ENCODE measurements at regions not wholly inside any gene's neighbourhood (a gene's known extent, or its start where the extent isn't known, plus 50 kb on each side); places are given as distances from the start of the nearest gene placed in this dataset.
"Not testable (repeated sequence)": the region's sequence is repeated elsewhere in the genome, so short reads cannot be mapped to it uniquely, and the experiment has no call there.

DNA sequence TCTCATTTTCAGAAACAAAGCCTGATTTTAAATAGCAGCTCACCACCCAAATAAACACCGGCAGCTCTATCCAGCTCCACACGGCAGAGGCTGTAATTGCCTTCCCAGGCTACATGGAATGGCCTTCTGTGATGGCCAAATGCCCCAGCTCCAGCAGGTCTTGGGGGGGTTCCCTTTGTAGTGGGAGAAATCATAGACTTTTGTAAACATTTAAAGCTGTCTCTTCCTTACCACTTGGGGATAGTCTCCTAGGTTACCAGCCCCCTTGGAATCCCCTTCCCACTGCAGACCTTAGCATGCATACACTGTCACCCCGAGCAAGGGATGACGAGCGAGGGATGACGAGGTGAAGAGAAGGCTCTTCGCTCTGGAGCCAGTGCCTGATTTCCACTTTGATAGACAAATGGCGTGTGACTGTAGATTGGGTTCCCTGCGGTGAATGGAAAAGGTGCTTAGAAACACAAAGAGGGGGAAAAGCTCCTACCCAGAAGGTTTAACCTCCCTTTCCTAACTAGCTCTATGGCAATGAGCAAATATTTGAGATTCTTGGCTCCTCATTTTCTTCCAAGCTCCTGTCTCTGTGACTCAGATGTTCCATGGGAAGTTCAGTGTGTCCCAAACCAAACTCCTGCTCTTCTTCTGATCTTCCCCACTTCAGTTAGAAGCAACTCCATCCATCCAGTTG lies 108.0 kb upstream of the CADM1 start:
- DNase-seq: peak; percentile 84

DNA sequence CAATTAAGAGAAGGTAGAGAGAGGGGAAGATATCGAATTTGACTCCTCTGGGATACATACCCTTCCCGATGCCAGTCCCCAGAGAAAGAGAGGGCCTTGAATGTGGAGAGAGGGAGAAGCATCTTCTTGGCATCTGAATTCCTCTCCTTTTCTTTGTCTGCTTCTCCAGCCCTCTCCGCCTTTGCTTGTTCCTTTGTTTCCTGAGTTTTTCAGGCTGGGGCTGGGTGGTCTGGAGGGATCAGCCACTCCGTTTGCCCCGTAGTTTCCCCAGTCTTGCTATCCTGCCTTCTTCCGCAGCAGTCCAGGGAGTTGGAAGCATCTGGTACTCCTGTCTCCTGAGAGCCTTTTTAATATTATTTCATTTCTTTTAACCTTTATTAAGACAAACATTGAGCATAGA lies 107.1 kb upstream of the CADM1 start:
- no peak for DNase-seq

DNA sequence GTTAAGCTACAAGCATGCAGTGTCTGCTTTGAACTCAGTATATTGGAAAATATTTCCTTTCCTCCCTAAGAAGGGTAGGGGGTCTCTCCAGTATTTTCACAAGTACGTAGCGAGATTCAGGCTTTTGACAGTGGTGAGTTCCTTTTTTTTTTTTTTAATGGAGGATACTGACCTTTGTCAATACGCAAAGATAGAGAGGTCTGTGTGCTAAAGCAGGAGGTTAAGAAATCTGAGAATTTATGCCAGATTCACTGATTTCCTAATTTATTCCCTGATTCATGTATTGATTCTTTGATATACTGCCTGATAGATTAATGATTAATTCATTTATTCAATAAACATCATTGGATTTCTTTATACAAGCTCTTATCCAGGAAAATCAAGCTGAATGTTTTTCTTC lies 106.7 kb upstream of the CADM1 start:
- DNase-seq: no peak

DNA sequence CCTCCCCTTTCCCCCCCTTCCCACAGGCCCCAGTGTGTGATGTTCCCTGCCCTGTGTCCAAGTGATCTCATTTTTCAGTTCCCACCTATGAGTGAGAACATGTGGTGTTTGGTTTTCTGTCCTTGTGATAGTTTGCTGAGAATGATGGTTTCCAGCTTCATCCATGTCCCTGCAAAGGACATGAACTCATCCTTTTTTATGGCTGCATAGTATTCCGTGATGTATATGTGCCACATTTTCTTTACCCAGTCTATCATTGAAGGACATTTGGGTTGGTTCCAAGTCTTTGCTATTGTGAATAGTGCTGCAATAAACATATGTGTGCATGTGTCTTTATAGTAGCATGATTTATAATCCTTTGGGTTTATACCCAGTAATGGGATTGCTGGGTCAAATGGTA lies 106.0 kb upstream of the CADM1 start:
- DNase-seq: not testable (repeated sequence)

DNA sequence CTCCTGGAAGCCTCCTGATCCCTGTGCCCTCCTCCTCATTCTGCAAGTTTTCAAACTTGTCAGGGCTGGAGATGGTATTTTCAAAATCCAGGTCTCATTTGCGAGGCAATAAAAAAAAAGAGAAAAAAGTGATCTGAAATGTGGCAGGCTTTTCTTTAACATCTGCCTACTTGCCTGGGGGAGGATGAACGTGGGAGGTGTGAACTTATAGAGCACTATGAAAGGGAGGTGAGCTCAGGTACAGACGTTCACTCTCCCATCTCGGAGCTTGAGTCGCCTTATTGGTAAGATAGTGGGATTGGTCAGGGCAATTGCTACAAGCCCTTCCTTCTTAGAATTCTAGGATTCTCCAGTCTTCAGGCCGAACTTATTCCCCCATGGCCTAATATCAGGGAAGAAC lies 104.8 kb upstream of the CADM1 start:
- no peak for DNase-seq

DNA sequence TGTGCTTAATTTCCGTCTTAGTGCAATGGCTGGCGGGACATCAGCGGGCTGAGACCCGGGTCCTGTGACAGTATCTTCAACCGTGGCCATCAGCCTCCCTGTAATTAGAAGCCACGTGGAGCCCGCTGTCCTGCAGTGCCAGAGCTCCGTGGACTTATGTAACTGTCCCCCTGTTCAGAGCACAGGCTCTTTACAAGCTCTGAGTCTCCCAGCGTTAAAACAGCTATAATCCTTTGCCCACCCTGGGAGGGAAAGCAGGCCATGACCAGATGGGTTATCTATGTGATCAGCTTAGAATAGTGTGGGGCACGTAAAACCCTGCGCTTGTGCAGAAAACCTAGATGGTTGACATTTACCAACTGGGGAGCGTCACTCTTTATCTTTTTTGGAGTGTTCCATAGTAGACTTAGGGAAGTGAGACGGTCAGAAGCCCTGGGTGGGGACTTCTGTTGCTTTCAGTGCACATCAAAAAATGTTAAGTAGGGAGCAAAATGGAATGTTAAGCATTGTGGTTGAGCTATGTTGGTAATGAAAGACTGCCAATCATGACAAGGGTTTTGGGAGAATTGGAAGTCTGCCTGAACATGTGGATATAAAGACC lies 103.5 kb upstream of the CADM1 start:
- peak; percentile 89 for DNase-seq

DNA sequence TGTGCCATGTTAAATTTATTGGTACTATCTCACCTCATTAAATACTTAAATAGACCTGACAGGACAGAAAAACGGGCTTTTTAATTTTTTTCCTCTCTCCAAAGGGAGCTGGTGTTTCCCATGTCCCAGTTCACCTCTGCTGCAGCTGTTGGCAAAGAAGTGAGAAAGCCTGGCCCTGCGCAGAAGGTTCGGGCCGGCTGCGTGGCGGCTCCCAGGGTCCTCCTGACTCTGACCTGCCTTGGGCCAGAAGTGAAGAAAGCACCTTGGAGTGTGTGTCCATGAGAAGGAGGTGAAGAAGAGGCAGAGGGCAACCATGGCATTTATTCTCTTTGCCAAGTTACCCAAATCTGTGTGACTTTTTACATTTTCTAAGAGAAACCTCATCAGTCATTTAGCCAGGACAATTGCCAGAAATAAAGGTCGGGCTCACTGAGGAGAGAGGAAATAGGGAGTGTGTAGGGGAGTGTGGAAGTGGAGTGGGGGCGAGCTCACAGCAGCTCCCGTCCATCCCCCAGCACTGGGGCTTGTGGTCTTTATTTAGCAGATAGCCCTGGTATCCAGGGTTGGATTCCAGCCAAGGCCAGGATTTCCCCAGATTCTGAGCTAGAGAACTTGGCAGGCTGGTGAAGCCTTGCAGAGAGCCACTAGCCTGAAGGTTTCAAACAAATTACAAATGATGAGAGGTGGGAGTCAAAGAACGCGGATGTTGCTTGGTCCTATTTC lies 102.4 kb upstream of the CADM1 start:
- peak; percentile 87 for DNase-seq

DNA sequence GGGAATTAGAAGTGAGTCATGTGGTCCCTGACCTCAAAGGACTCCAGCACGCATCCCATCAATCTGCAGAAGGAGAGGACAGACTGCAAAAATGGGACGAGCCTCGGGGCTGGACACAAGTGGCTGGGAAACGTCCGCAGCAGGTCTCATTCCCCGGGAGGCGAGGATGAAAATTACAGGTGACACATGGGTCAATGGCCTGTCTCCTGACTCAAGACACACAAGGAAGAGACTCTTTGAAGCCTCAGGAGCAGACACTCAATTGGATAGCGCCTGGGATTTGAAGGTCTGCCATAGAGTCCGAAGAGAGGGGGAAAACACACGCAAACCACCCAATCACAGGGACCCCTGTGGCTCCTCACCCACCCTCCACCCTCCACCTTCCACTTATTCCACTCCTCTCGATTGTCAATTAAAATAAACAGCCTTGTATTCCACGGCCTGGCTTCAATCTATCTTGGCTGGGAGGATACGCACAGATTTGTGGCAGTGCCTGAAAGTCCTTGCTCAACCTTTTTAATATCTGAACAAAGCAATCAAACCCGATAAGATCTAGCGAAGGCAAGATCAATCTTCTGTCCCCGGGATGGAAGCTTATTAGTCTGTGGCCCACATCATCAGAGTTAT lies 101.8 kb upstream of the CADM1 start:
- no peak for DNase-seq

DNA sequence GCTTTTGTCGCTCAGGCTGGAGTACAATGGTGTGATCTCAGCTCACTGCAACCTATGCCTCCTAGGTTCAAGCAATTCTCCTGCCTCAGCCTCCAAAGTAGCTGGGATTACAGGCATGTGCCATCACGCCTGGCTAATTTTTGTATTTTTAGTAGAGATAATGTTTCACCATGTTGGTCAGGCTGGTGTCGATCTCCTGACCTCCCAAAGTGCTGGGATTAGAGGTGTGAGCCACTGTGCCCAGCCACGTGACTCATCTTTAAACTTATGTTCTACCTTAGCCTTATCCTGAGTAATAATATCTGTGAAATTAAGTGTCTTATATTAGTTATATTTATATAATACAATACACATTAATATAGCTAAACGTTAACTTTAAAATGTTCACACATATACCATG lies 101.2 kb upstream of the CADM1 start:
- DNase-seq: not testable (repeated sequence)

DNA sequence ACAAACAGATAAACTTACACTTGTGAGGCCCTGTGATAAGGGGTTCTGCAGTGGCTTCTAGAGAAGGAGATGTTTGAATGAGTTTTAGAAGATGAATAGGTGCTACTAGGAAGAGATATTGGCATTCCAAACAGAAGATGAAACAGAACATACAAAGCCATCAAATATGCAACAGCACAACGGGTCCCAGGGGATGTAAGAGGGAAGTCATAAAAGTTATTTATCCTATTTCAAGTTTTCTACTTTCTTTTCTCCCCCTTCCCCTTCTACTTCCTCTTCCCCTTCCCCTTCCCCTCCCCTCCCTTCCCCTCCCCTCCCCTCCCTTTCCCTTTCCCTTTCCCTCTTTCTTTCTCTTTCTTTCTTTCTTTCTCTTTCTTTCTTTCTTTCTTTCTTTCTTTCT lies 94.9 kb upstream of the CADM1 start:
- DNase-seq: no peak

DNA sequence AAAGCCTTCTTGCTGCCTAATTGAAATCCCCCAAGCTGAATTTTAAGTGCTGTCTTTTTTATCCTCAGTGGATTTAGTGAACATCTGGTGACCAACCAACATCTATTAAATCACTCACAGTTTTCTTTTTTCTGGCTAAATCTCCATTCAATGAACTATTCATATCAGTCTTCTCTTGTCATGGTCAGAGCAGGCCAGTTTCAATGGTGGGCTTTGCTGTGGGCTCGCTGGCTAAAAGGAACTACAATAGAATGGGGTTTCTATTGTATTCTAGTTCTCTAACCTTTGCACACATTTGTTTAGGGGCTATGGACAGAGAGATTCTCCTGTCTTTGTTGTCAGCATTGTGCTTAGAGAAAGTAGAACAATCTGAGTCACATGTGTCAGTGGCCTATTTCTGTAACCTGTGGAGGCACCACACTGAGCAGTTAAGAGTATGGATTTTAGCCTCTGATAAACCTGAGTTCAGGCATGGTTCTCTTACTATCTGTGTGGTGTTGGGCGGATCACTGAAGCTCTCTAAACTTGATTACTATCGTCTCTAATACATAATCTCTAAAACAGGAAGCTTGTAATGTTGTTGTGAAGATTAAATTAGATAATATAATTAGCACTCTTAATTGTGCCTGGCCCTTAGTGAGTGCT lies 94.2 kb upstream of the CADM1 start:
- DNase-seq: no peak

DNA sequence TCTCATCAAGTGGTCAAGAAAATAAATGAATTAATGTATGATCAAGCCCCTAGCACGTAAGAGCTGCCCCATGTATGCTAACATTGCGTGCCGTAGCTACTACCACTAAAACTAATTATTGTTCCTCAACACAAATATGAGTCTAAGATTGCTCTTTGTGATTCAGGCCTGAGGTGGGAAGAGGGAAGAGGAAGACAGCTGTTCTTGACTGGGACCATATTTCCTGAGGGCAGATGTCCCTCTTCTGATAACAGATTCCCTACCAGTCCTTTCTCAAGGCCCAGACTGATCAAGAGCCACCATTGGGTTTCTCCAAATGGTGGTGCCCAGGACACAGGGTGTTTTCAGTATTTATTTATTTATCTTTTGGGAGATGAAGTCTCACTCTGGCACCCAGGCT lies 87.2 kb upstream of the CADM1 start:
- DNase-seq: no peak

DNA sequence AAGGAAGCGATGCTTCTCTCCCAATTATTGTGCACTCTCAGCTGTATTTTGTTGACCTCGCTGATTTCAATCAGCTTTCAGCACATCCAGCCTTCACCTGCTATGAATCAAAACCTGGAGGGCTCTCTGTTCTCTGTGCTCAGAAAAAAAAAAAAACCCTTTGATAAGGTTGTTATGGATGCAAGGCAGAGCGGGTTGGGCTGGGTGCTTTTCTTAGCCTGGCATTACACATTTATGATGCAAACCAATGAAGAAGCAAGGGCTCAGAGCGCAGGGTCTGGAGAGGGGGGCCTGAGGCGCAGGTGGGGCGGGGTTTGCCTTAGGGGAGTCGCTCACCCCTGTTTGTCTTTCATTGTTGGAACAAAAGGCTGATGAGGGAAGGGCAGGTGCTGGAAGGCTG lies 86.0 kb upstream of the CADM1 start:
- no peak for DNase-seq

DNA sequence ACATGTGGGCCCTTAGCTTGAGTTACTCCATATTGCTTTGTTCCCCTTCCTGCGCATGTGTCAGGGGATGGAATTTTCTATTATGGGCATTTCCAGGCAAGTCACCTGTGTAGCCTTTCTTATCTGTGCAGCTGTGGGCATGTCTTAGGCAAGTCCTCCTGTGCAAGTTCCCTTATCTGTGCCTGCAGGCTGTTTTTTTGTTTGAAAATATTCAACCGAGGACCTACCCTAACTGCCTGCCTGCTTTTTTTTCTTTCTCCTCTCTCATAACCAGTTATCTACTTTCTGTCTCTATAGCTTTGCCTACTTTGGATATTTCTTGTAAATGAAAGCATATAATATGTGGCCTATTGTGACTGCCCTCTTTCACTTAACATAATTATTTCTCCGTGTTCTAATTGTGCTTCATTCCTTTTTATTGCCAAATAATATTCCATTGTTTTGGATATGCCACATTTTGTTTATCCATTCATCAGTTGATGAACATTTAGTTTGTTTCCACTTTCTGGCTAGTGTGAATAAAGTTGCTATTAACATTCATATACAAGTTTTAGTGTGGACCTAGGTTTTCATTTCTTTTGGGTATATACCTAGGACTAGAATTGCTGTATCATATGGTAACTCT lies 83.6 kb upstream of the CADM1 start:
- no peak for DNase-seq

DNA sequence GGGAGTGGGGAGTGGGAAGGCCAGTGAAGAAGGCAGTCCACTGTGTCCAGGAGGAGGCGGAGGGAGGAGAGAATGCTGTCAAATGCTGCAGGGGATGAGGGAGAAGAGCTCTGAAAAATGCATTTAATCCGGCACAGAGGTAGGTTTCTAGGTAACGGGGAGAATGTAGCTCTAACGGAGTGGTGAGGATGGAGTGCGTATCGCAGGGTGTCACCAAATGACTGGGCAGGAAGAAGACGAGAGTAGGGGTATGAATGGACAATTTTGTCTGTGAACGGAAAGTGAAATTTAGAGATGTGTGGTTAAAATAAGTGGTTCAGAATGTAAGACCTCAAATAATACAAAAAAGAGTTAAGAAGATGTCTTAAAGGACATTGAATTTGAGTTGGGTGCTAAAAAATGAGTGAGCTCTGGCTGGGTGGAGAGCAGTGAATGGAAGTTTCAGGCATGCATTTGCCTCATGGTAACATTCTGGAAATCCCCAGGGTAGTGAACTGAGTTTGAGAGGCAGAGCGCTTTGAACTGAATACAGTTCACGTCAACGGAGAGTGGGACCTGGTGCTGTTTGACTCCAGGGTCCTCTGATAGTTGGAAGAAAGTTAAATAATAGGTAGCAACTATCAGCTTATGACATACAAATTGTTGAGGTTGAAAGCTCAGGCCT lies 81.3 kb upstream of the CADM1 start:
- no peak for DNase-seq

DNA sequence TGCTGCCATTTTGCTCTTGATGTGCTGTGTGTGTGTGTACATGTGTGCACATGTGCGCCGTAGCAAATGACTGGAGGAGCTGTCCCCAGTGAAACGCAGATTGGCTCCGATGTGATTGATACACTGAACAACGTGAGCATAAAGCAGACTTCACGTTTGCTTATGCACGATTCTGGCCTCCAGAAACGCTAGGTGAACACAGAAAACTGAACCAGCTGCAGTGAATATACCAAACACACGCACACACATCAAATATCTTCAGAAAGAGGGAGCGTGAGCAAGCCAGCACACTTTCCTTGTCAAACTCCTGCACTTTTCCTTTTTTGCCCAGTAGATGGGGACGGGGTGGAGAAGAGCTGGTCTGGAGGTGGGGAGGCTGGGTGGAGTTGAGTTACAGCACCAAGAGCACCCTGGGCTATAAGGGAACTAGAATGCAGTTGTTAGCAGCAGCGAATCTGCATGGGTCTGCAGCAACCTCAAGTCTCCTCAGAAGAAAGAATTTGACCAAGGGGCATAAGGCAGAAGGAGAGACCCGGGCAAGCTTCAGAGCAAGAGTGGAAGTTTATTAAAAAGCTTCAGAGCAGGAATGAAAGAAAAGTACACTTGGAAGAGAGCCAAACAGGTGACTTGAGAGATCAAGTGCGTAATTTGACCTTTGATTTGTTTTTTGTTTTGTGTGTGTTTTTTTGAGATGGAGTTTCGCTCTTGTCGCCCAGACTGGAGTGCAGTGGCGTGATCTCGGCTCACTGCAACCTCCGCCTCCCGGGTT lies 77.8 kb upstream of the CADM1 start:
- DNase-seq: peak; percentile 42

DNA sequence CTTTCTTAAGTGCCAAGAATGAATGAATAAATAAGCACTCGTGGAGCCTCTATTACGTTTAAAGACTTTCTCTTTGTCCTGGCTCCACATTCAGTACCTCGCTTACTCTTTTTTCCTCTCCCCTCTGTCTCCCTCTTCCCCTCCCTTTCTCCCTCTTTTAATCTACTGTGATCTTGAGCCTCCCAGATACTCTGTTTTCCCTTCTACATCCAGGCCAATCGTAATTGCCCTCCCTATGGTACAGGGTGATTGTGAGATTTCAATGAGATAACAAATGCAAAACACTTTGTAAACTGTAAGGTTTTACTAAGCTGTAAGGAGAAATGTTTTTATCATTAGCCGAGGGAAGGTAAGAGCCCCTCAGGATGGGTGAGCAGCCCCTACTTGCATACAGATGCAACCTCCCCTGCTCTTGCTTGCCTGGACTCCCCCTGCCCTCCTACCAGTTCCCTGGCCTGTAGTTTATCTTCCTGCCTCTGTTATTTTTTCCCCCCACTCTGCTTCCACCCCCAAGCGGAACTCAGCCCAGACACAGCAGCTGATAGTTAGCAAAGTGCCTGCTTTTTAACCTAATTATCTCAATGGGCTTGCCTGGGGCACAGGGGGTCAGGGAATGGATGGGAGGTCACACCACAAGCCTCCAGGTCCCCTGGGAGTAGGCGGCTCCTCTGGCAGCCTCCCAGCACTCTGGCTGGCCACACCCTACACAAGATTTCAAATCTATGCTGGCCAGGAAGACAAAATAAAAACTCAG lies 76.9 kb upstream of the CADM1 start:
- peak; percentile 28 for DNase-seq

DNA sequence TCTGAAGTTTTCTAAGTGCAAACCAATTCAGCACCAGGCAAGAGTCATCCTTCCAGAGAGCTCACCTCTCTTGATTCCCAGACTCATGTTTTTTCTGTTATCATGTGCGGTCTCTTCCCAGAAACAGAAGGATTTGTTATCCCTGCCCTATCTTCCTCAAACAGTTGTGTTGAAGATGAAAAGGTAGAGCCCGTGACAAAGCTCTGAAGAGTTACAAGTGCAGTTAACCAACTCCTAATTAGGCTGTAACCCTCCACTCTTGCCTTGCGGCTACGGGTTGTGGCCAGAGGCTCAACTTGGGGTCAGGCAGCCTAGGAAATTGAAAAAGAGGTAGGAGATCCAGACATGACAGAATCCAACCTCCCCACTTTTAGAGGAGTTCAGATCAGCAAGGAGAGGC lies 76.2 kb upstream of the CADM1 start:
- DNase-seq: no peak

DNA sequence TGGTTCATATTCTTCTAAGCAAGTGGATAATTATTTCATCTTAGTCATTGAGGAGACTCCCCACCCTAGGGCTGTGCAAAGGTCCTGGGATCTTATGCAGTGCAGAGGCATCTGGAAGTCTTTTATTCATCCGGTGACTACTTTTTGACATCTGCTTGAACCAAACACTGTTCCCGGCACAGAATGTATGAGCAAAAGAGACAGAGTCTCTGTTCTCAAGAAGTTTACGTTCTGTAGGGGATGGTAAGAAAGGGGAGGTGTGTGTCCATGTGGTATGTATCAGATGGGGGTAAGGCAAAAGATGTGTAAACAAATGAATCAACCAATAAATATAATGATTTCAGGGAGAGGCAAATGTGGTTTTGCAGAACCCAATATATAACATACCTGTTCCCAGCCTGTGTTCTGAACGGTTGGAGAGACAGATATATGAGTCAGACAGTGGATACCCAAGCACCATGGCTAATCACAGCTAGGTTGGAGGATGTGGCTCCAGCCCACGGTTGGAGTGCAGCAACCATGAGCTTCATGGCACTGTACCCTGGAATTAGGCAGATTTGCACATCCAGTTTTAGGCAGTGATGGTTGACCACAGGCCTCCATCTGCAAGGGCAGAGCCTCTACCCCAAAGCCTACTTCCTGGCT lies 75.1 kb upstream of the CADM1 start:
- no peak for DNase-seq

DNA sequence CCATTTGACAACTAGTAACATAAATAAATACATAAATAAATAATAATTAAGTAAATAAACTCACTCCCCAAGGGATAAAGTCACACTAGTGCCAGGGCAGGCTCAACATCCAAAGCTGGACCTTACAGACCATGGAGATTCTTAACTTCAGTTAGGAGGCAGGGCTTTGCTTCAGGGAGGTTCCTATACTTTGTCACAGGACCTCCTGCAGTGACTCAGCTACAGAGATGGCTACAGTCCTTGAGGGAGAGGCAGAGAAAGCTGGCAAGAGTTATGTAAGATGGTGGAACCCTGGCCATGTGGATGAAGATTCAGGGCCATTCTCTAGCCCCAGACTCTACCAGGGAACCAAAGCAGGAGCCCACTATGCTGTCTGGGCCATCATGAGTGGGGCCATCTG lies 74.1 kb upstream of the CADM1 start:
- DNase-seq: no peak

Measured in fibroblast of skin of scalp (primary cell).